Thymus (tissue), 11 donors: ENCODE measurements at regions not wholly inside any gene's neighbourhood (a gene's known extent, or its start where the extent isn't known, plus 50 kb on each side); places are given as distances from the start of the nearest gene placed in this dataset.

Experiments
- DNase-seq, 9 donors: peaks; one replicate each; pipeline ENCODE4 v3.0.0-alpha.2; 2013; ENCODE audit warnings: low spot score in 9 of 9, low read depth in 6 of 9, missing footprints in 1 of 9
- H3K27ac ChIP-seq, 2 donors: one replicate each; pipeline ENCODE4 v1.5.1; 2013; ENCODE audit warnings: control low read depth in 1 of 2, low read depth in 1 of 2, low read length in 1 of 2, mild to moderate bottlenecking in 1 of 2, moderate library complexity in 1 of 2
- H3K27me3 ChIP-seq, 2 donors: one replicate each; pipeline ENCODE4 v1.5.1; 2013; ENCODE audit warnings: low read length in 1 of 2; ENCODE audit not compliant: control insufficient read depth in 2 of 2, insufficient read depth in 1 of 2
- H3K36me3 ChIP-seq, 2 donors: one replicate each; pipeline ENCODE4 v1.5.1; 2013; ENCODE audit warnings: low read length in 1 of 2, mild to moderate bottlenecking in 1 of 2, moderate library complexity in 1 of 2; ENCODE audit not compliant: control insufficient read depth in 2 of 2, insufficient read depth in 2 of 2
- H3K4me1 ChIP-seq, 2 donors: one replicate each; pipeline ENCODE4 v1.5.1; 2013; ENCODE audit warnings: low read length in 2 of 2; ENCODE audit not compliant: control insufficient read depth in 2 of 2, insufficient read depth in 2 of 2
- H3K4me3 ChIP-seq, 2 donors: one replicate each; pipeline ENCODE4 v1.5.1; 2013; ENCODE audit warnings: low read length in 2 of 2, control low read depth in 1 of 2, mild to moderate bottlenecking in 1 of 2
- H3K9me3 ChIP-seq, 2 donors: one replicate each; pipeline ENCODE4 v1.5.1; 2013; ENCODE audit warnings: low read length in 1 of 2, mild to moderate bottlenecking in 1 of 2; ENCODE audit not compliant: control insufficient read depth in 2 of 2, insufficient read depth in 1 of 2
- WGBS: extraction: QIAGEN DNeasy Blood & Tissue Kit; methylation state at CpG from one replicate; pipeline ENCODE4 v1.1.7; 2013; 5-methylcytosine and 5-hydroxymethylcytosine counted together
- donor health status: healthy.

GRCh38 chr4:111984169-111984819 lies 161.0 kb upstream of the FAM241A start:
- WGBS = 94% methylated on average over 10 of the region's 10 CpGs

GRCh38 chr4:111985426-111985825 lies 159.8 kb upstream of the FAM241A start:
- no peak overlapping the region for H3K27ac ChIP-seq
- 39% methylated on average over 2 of the region's 2 CpGs for WGBS
- H3K9me3 ChIP-seq = no peaks in the 10 kb centered on the region
- H3K4me3 ChIP-seq = no peak overlapping the region
- H3K27me3 ChIP-seq = no peaks in the 10 kb centered on the region
- no peak for DNase-seq
- H3K36me3 ChIP-seq = no peaks in the 10 kb centered on the region
- H3K4me1 ChIP-seq = no peaks in the 10 kb centered on the region

More at GRCh38 chr4:111984169-111984819, 161.0 kb upstream of the FAM241A start:
- DNase-seq = no peak
- Histone ChIP-seq H3K27me3 (no peaks in the 10 kb centered on the region), H3K36me3 (no peaks in the 10 kb centered on the region), H3K4me3 (no peak overlapping the region), H3K4me1 (no peaks in the 10 kb centered on the region), H3K27ac (no peak overlapping the region), H3K9me3 (no peaks in the 10 kb centered on the region)

- no peaks in the 10 kb centered on the region for H3K27me3 ChIP-seq
- H3K4me3 ChIP-seq = no peak overlapping the region
- H3K27ac ChIP-seq = no peak overlapping the region
- DNase-seq = no peak
- no peaks in the 10 kb centered on the region for H3K36me3 ChIP-seq
- WGBS = 17% methylated on average over 4 of the region's 4 CpGs
- H3K4me1 ChIP-seq = no peaks in the 10 kb centered on the region
- no peaks in the 10 kb centered on the region for H3K9me3 ChIP-seq
These were observed 159.2 kb upstream of the FAM241A start for GRCh38 chr4:111986095-111986494.

- no peak overlapping the region for H3K4me3 ChIP-seq
- no peaks in the 10 kb centered on the region for H3K4me1 ChIP-seq
- no peaks in the 10 kb centered on the region for H3K36me3 ChIP-seq
- DNase-seq = no peak
- no peaks in the 10 kb centered on the region for H3K9me3 ChIP-seq
- H3K27me3 ChIP-seq = no peaks in the 10 kb centered on the region
- 90% methylated on average over 3 of the region's 3 CpGs for WGBS
- no peak overlapping the region for H3K27ac ChIP-seq
These were observed 156.7 kb upstream of the FAM241A start for GRCh38 chr4:111988514-111988913.

- WGBS = 86% methylated on average over 1 of the region's 1 CpG
- no peak overlapping the region for H3K4me3 ChIP-seq
- H3K4me1 ChIP-seq = no peaks in the 10 kb centered on the region
- H3K27ac ChIP-seq = no peak overlapping the region
- no peaks in the 10 kb centered on the region for H3K27me3 ChIP-seq
- no peaks in the 10 kb centered on the region for H3K36me3 ChIP-seq
- no peaks in the 10 kb centered on the region for H3K9me3 ChIP-seq
- no peak for DNase-seq
These were observed 155.4 kb upstream of the FAM241A start for GRCh38 chr4:111989817-111990216.

- 91% methylated on average over 3 of the region's 3 CpGs for WGBS
- H3K27me3 ChIP-seq = no peaks in the 10 kb centered on the region
- no peak for DNase-seq
- H3K27ac ChIP-seq = no peak overlapping the region
- no peaks in the 10 kb centered on the region for H3K36me3 ChIP-seq
- no peak overlapping the region for H3K4me3 ChIP-seq
- no peaks in the 10 kb centered on the region for H3K4me1 ChIP-seq
- H3K9me3 ChIP-seq = no peaks in the 10 kb centered on the region
These were observed 154.1 kb upstream of the FAM241A start for GRCh38 chr4:111991163-111991562.

- no peaks in the 10 kb centered on the region for H3K36me3 ChIP-seq
- no peaks in the 10 kb centered on the region for H3K4me1 ChIP-seq
- 92% methylated on average over 3 of the region's 3 CpGs for WGBS
- no peaks in the 10 kb centered on the region for H3K27me3 ChIP-seq
- no peak for DNase-seq
- H3K27ac ChIP-seq = no peak overlapping the region
- H3K9me3 ChIP-seq = no peaks in the 10 kb centered on the region
- no peak overlapping the region for H3K4me3 ChIP-seq
These were observed 153.5 kb upstream of the FAM241A start for GRCh38 chr4:111991797-111992196.

- Histone ChIP-seq H3K4me3 (no peak overlapping the region), H3K27ac (no peak overlapping the region), H3K36me3 (no peaks in the 10 kb centered on the region), H3K27me3 (no peaks in the 10 kb centered on the region), H3K9me3 (no peaks in the 10 kb centered on the region), H3K4me1 (no peaks in the 10 kb centered on the region)
- DNase-seq = no peak
- WGBS = 96% methylated on average over 7 of the region's 7 CpGs
These were observed 152.7 kb upstream of the FAM241A start for GRCh38 chr4:111992351-111993168.

GRCh38 chr4:111994392-111994791 lies 150.9 kb upstream of the FAM241A start:
- no peaks in the 10 kb centered on the region for H3K4me1 ChIP-seq
- H3K27me3 ChIP-seq = no peaks in the 10 kb centered on the region
- WGBS = 94% methylated on average over 1 of the region's 1 CpG
- no peaks in the 10 kb centered on the region for H3K9me3 ChIP-seq
- H3K4me3 ChIP-seq = no peak overlapping the region
- no peak for DNase-seq
- no peaks in the 10 kb centered on the region for H3K36me3 ChIP-seq
- no peak overlapping the region for H3K27ac ChIP-seq
